GM13976 (cell line): ENCODE measurements at regions not wholly inside any gene's neighbourhood (a gene's known extent, or its start where the extent isn't known, plus 50 kb on each side); places are given as distances from the start of the nearest gene placed in this dataset.

Experiments used
- DNase-seq: peaks from one replicate; pipeline ENCODE4 v3.0.0; 2012; ENCODE audit warnings: low spot score
- in situ Hi-C: fragments of 300-500 bp; cut with MboI; formaldehyde crosslinking; loops from one replicate; pipeline ENCODE4 v1.12.0; 2022; ENCODE audit warnings: low sequenced_read_pairs, mixed read lengths, inconsistent platforms; ENCODE audit not compliant: unreplicated experiment
- TF ChIP-seq, protein P1 (sequence below): IDR thresholded peaks from 2 replicates; pipeline ENCODE4 v1.5.1; 2012; ENCODE audit warnings: borderline replicate concordance, mild to moderate bottlenecking; ENCODE audit not compliant: insufficient read depth; ENCODE audit errors: extremely low read depth, missing control alignments, control extremely low read depth

DNA sequence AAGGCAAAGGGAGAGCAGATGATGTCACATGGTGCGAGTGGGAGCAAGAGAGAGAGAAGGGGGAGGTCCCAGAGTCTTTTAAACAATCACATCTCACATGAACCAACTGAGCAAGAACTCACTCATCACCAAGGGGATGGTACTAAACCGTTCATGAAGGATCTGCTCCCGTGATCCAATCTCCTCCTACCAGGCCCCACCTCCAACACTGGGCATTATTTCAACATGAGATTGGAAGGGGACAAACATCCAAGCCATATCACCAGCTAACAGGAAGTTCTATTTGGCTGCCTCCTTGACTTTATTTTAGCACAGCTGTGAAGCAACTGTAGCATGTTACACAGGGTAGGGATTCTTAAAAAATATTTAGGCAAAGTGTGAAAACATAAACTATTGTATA is 102.5 kb downstream of the DDIT4L start:
- DNase-seq: no peak
- TF ChIP-seq, protein P1, sequence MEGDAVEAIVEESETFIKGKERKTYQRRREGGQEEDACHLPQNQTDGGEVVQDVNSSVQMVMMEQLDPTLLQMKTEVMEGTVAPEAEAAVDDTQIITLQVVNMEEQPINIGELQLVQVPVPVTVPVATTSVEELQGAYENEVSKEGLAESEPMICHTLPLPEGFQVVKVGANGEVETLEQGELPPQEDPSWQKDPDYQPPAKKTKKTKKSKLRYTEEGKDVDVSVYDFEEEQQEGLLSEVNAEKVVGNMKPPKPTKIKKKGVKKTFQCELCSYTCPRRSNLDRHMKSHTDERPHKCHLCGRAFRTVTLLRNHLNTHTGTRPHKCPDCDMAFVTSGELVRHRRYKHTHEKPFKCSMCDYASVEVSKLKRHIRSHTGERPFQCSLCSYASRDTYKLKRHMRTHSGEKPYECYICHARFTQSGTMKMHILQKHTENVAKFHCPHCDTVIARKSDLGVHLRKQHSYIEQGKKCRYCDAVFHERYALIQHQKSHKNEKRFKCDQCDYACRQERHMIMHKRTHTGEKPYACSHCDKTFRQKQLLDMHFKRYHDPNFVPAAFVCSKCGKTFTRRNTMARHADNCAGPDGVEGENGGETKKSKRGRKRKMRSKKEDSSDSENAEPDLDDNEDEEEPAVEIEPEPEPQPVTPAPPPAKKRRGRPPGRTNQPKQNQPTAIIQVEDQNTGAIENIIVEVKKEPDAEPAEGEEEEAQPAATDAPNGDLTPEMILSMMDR: no peak
- in situ Hi-C loops: no loop called here

DNA sequence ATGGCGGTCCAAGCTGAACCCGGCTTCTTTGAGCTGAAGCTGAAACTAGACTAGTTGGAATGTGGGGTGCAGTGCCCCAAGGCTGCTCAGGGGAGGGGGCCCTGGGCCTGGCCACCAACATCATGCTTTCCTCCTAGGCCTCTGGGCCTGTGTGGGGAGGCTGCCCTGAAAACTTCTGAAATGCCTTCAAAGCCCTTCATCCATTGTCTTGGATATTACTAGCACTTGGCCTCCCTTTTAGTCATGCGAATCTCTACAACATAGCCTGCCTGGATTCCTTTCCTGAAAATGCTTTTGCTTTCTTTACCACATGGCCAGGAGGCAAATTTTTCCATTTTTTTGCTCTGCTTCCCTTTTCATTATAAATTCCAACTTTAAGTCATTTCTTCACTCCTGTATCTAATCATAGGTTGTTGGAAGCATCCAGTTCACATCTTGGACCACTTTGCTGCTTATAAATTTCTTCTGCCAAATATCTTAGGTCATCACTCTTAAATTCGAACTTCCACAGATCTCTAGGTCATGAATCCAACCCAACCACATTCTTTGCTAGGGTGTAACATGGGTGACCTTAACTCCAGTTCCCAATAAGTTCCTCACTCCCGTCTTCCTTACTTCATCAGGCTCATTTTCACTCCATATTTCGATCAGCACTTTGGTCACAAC is 103.4 kb downstream of the DDIT4L start:
- TF ChIP-seq, protein P1: no peak
- DNase-seq: no peak
- in situ Hi-C loops: no loop called here

DNA sequence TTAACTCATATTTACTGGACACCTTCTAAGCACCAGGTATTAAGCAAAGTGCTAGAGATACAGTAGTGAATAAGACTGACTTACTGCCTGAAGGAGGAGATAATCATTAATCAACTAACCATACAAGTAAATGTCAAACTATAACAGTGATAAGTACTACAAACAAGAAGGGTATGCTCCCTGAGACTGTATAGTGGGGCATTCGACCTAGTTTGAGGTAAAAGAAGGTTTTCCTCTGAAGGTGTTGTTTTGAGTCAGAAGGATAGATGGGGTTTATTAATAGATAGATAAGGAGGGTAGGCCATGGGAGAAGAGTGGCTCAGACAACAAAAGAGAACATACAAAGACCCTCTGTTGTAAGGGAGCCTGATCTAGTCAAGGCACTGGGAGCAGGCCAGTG is 105.4 kb downstream of the DDIT4L start:
- DNase-seq: no peak
- TF ChIP-seq, protein P1: no peak
- in situ Hi-C loops: no loop called here

DNA sequence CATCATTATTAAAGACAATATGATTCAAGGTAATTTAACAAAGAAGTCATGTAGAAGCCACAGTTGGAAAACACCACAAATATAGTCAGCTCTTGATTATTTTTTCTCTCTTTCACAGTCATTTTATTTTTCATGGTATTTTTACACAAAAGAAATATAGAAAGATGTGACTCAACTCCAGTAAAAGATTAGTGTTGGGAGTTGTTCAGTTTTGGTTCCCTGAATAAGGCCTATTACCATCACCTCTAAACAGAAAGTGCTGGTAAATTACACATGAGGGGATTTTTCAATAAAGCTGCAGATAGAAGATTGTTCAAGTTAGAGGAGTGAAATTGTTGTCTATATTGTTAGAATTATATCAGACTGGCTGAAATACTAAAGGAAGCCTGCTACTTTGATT is 107.0 kb downstream of the DDIT4L start:
- in situ Hi-C loops: no loop called here
- TF ChIP-seq, protein P1: no peak
- no peak for DNase-seq

DNA sequence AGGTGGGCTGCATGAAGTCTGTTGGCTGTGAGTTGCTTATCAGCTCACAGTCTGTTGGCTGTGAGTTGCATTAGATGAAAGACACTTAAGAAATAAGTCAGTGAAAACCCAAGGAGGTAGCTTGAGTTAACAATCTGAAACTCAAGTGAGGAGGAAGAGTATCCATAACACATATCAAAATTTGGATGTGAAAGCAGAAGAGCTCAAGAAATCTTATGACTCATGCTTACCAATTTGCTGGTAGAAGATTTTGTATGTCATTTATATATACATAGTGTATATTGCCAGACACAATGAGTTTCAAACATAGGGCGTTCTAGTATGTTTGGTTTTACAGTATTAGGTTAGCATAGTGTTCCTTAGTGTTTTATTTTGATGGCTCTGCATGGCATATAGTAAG is 107.4 kb downstream of the DDIT4L start:
- no peak for DNase-seq
- in situ Hi-C loops: no loop called here
- TF ChIP-seq, protein P1: no peak

DNA sequence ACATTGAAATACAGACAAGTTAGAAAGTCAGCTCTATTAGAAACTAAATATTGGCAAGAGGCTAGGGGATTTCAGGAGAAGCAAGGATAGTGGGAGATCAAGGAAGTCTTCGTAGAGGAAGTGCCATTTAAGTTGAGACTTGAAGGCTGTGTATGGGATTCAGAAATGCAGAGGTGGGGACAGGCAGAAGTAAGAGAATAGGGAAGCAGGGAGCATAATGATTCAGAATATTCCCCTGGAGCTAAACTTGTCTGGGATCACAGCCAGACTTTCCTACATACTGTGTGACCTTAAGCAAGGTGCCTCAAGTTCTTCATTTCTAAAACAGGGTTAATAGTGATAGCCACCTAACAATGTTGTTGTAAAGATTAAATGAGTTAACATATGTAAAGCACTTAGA is 108.8 kb downstream of the DDIT4L start:
- TF ChIP-seq, protein P1: no peak
- in situ Hi-C loops: no loop called here
- no peak for DNase-seq
